ENCODE measurements at regions not wholly inside any gene's neighbourhood (a gene's known extent, or its start where the extent isn't known, plus 50 kb on each side); places are given as distances from the start of the nearest gene placed in this dataset.
A peak's percentile ranks its signal among the peaks of the same experiment; 100 is the strongest.

- DNase-seq (ENCODE audit: extremely low read depth, low read depth): peak; percentile 56
- TF ChIP-seq CTCF (IDR thresholded peaks at IDR 0.05; ENCODE audit: low read depth, low read length, missing control alignments): no peak
- no peak overlapping the region for H3K4me3 ChIP-seq (replicated peaks; ENCODE audit: low read depth, low read length)
These were observed 609.0 kb downstream of the IRS1 start for GRCh38 chr2:226190479-226191252.

GRCh38 chr2:226189061-226189460 is 610.6 kb downstream of the IRS1 start:
- TF ChIP-seq CTCF (IDR thresholded peaks at IDR 0.05; ENCODE audit: low read depth, low read length, missing control alignments): no peak
- H3K4me3 ChIP-seq (replicated peaks; ENCODE audit: low read depth, low read length): no peak overlapping the region
- DNase-seq (ENCODE audit: extremely low read depth, low read depth): no peak

GRCh38 chr2:226187616-226188015 is 612.0 kb downstream of the IRS1 start:
- no peak for TF ChIP-seq CTCF (IDR thresholded peaks at IDR 0.05; ENCODE audit: low read depth, low read length, missing control alignments)
- DNase-seq (ENCODE audit: extremely low read depth, low read depth): peak; percentile 59

GRCh38 chr2:226187156-226187555 is 612.5 kb downstream of the IRS1 start:
- H3K4me3 ChIP-seq (replicated peaks; ENCODE audit: low read depth, low read length): no peak overlapping the region
- no peak for DNase-seq (ENCODE audit: extremely low read depth, low read depth)
- no peak for TF ChIP-seq CTCF (IDR thresholded peaks at IDR 0.05; ENCODE audit: low read depth, low read length, missing control alignments)

More at GRCh38 chr2:226187616-226188015, 612.0 kb downstream of the IRS1 start:
- no peak overlapping the region for H3K4me3 ChIP-seq (replicated peaks; ENCODE audit: low read depth, low read length)

GRCh38 chr2:226185616-226186211 is 613.9 kb downstream of the IRS1 start:
- peak; percentile 91 for DNase-seq (ENCODE audit: extremely low read depth, low read depth)
- H3K4me3 ChIP-seq (replicated peaks; ENCODE audit: low read depth, low read length): peak overlapping the region; percentile 26
- TF ChIP-seq CTCF (IDR thresholded peaks at IDR 0.05; ENCODE audit: low read depth, low read length, missing control alignments): no peak

GRCh38 chr2:226184940-226185615 is 614.5 kb downstream of the IRS1 start:
- no peak for TF ChIP-seq CTCF (IDR thresholded peaks at IDR 0.05; ENCODE audit: low read depth, low read length, missing control alignments)
- peak overlapping the region; percentile 26 for H3K4me3 ChIP-seq (replicated peaks; ENCODE audit: low read depth, low read length)
- peak; percentile 88 for DNase-seq (ENCODE audit: extremely low read depth, low read depth)

All from HFF-Myc (cell line).